Glomerular endothelial cell (primary cell): ENCODE measurements at regions not wholly inside any gene's neighbourhood (a gene's known extent, or its start where the extent isn't known, plus 50 kb on each side); places are given as distances from the start of the nearest gene placed in this dataset.
"Not testable (repeated sequence)": the region's sequence is repeated elsewhere in the genome, so short reads cannot be mapped to it uniquely, and the experiment has no call there.

Experiments
- DNase-seq: peaks from one replicate; pipeline ENCODE4 v3.0.0-alpha.2; 2011; ENCODE audit warnings: low read depth, low spot score; ENCODE audit errors: extremely low read depth

DNA sequence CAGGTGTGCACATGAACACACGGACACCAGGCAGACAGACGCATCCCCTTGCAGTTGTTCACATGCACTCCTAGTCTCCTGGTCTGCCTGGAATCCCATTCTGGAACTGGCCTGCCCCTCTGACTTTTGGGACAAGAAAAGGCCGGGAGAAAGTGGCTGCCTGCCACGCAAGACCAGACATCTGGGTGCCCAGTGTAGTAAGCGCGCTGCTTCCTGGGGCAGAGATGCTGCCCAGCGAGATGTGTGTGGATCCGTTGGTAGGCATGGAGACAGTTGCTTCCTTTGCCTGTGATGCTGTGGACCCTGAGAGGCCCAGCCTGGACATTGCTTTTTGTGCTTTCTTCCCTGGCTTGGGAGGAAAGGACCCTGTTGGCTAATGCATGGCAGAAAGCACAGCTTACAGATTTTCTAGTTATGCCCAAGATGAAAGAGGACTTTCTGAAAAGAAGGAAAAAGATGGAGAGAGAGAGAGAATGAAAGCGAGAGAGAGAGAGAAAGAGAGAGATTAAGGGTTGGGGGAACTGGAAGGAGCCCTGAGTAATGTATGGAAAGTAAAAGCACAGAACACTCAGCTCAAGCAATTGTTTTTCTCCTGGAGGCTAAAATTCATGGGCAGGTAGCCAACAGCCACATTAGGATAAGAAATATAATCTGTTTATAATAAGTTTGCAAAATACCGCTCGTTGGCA, 235.3 kb downstream of the BCL2L11 start:
- not testable (repeated sequence) for DNase-seq

DNA sequence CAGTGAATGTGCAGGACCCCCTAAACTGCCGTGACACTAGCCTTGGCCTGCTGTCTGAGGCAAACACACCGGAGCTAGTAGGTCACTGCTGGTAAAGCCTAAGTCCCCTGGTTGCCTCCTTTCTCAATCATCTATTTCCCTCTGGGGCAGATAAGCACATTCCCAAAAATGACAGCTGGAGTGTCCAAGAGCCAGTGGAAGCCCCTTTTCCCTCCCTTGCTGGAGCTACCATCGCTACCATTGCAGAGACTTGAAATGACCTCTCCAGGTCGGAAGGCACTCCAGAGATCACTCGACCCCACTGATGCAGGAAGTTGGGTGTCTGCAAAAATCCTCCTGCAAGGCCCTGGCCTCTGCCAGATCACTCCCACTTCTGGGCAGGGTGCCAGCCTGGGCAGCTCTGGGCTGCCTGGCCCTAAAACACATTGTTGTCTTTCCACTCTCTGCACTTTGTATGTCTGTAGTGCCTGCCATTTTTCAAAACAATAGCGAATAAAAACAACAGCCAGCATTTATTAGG, 235.9 kb downstream of the BCL2L11 start:
- DNase-seq, result not testable (repeated sequence)

DNA sequence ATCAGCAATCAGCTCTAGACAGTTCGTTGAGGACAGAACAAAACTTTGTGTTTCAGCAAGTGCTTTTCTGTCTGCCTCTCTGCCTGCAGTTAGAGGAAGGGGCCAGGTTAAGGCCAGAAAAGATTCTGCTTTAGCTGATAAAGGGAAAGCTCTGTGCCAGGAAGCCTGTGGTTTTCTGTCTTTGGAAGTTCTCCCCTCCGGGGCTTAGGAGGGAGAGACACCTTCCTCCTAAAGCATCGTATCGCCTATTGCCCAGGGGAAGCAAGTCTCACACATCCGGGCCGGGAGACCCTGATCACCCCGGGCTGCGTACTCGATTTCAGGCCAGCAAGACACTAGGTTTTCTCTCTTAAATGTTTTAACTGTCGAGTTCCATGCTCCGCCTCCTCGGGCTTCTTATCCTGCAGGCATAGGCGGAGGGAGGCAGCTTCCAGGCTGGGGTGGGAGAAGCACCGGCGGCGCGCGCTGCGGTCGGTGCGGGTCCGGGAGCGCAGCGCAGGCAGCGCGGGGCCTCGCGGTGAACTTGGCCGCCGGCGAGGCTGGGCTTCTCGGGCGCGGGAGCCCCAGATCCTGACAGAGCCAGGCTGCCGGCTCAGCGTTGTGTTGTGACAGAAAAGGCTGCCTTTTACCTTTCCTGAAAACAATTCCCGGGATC, 245.4 kb downstream of the BCL2L11 start:
- DNase-seq, result not testable (repeated sequence)

DNA sequence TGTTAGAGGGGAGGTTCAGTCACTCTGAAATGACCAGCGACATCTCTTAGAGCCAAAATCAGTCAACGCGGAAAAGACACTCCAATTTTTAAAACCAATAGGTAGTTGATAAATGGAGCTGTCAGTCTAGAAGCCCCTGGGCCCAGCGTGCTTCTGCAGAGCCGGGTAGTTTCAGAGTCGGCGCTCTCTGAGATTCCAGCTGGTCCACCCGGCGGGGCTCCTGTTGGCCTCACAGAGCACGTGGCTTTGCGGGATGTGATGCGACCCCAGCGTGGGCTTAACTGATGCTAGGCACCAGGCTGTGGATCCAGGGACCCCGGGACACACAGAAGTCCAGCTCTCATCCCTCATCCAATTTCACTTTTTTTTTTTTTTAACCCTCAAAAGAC, 245.9 kb downstream of the BCL2L11 start:
- not testable (repeated sequence) for DNase-seq

DNA sequence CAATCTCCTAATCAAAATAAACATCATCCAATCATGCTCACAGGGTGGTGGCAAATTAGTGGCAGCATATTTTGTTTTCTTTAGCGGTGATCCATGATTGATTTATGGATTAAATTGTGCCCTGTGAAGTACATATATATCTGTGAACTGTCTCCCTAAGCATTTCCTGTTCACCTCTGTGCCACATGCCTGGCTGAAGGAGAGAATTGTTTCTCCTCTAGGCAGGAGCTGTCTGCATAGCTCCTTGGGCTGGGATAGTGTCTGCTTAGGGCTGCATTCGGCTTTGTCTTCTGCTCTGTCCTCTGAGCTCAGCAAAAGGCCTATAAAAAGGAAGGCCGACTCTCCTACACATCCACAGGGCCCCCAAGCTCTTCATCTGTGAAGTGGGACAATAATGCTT, 246.4 kb downstream of the BCL2L11 start:
- DNase-seq, result not testable (repeated sequence)

DNA sequence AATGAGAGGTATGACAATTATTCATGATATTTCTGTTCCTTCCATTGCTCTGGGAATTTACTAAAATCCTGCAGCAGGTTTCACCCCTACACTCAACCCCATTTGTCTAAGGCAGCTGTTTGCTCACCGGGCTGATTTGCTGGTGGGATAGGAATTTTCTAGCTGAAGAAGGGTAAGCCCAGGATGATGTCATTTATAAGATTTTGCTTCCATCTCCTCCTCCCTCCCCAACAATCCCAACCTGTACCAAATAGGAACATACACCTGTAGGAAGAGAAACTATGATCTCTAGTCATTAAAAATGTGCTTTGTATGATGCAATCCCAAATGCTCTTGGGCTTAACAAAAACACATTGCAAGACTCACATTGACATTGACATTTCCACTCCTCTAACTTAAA, 247.2 kb downstream of the BCL2L11 start:
- DNase-seq, result not testable (repeated sequence)

DNA sequence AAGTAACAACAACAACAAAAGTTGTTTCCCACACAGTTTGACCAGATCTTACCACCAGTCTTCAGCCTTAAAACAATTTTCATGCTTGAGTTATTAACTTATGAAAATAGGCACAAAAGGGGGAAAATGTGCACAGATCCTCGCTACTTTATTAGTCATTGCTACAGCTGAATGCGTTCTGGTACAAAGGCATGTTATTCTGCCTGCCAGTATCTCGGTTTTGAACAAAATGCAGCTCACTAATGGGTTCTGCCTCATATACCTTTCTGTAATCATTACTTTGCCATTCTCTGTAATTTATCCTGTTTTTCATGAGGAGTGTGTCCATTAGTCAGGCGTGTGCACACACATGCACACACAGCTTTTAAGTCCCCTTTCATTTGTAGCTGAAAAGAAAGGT, 247.6 kb downstream of the BCL2L11 start:
- DNase-seq, result not testable (repeated sequence)

DNA sequence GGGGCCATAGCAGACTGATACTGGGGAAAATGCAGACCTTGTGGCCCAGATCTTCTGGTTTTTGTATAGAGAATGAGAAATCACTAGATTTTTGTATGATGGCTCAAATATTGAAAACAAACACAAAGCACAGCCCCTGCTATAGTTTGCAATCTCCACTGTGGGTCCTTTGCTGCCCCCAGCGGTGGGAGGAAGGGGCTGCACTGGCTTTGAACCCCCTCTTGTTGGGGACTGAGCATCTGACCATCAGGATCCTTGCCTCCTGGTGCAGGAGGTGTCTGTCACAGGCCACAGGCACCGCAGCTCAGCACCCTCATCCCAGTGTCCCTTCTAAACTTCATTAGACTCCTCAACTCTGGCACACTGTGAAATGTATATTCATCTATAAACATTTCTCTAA, 252.3 kb downstream of the BCL2L11 start:
- DNase-seq, result not testable (repeated sequence)

DNA sequence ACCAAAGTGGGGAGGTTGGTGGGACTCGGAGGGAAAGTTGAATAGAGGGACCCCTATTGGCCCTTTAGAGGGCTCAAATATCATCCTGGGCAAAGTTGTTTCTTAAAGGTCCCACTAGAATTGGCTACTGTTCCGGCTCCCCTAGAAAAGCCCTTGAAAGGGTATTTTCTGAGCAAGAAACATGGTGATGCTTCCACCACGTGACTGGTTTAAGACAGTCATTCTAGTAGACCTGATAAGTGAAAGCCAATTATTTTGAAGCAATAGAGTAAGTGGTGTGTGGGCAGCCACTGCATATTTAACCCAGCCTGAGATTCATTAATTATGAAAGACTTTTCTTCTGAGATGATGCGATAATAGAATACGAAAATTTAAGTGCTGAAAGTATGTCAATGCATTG, 253.3 kb downstream of the BCL2L11 start:
- DNase-seq, result not testable (repeated sequence)

DNA sequence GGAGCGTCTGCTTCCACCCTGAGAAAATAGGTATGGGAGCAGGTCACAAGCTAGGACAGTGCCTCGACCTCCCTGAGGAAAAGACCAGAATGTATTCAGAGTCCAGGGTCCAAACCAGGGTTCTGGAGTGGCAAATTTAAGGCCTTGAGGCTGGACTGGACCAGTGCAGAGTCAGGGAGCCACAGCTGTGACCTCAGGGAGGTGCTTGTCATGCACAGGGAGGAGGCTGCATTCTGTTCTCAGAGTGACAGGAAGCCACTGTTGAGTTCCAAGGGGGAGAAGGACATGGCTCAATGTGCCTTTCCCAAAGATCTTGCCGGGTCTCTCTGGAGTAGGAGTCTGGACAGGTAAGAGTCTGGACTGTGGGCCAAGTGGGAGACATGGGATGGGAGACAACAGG, 254.0 kb downstream of the BCL2L11 start:
- DNase-seq, result not testable (repeated sequence)

DNA sequence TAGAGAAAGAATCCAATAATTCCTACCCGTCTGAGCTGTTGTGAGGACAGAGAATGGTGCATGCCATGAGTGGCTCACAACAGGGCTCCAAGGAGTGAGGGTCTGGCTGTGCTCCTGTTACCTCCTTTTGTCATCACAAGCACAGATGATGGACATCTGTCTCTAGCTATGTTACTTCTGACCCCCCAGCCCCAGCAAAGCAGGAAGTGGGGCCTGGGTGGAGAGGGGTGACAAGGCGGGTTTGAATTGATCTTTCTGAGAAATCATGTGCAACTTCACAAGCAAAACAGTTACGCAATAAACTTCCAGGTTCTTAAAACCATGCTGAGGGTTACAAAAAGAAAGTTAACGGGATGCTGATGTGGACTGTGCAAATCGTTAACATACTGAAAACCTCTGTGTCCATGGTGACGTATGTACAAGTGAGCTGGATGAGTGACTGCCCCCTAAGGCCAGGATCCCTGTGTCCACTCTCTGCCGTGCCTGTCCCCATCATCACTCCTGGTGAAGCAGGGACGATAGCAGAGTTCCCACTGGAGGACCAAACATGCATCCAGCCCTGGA, 254.7 kb downstream of the BCL2L11 start:
- DNase-seq, result not testable (repeated sequence)

DNA sequence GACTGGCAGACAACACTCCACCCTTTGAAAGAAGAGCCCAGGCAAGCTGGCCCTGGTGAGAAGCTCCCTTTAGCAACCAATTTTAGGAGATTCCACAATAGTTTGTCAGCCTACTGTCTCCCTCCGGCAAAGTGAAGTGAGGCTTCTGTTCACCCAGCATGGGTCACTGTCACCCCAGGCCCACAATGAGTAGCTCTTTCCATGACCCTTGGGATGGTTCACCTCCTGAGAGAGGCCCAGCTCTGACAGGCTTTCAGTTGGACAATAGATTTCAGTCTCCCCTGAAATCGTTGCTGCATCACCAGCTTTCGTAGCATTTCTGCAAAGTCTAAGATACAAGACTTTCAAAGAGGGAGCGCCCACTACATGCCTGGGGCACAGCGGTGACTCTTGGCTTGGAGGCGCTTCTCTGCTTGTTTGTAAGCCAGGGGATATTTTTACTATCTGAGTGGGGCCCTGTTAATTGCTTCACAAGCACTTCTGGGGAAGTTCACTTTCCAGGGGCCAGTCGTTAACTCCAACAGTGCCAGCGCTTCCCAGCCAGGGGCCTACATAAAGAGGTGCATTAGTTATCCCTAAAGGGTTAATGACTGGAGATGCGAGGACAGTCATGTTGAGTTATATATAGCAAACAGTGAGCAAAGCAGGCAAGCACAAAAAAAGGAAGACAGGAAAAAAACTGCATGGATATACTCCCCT, 255.7 kb downstream of the BCL2L11 start:
- DNase-seq, result not testable (repeated sequence)

DNA sequence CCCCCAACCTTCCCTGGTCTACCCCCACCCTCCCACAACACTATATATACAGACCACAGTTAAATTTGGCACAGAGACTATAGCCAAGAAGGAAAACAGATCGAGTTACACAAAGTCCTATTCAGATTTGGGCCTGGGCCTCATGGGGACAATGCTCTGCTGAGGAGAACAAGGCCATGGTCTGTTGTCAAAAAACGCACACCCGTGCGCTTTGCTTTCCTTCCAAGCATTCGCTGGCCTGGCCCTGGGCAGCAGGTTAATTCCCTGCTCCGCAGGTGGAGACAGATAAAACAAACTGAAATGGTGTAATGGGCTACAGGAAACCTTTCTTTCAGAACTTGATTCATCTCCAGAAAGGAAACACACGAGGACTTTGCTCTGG, 256.2 kb downstream of the BCL2L11 start:
- DNase-seq, result not testable (repeated sequence)

DNA sequence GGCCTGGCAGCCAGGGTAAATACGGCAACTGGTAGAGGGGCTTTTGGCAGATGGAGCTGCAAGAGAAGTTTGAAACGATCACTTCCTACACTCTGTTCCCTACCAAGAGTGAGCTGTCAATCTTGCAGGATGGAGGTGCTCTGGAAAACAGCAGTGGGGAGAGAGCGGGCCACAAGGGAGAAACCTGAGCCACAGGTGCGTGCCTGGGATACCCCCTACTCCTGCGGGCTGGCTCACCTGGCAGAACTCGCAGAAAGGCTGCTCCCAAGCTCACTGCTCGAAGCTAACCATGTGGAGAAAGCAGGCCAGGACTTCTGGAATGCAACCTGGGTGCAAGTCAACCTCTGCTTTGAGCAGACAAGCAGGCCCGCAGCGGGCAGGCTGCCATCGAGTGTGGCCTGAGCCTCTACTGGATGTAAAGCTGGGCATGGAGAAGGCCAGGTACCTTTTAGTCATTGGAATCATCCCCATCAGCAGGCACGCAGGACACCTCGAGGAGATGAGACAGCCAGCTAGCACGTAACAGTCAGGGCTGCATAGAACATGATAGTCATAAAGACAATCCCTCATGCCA, 256.8 kb downstream of the BCL2L11 start:
- not testable (repeated sequence) for DNase-seq

DNA sequence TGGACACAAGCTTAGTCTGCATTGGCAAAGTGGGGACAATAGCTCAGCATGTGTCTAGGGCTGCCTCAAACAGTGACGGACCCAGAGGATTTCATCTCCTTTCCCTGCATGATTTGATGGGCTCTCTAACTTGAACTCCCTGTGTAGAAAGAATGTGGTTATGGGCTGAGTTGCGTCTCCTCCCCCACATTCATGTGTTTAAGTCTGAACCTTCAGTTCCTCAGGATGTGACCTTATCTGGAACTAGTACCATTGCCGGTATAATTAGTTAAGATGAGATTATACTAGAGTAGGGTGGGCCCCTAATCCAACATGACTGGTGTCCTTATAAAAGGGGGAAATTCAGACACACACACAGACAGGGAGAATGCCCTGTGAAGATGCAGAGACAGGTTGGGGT, 257.6 kb downstream of the BCL2L11 start:
- not testable (repeated sequence) for DNase-seq

DNA sequence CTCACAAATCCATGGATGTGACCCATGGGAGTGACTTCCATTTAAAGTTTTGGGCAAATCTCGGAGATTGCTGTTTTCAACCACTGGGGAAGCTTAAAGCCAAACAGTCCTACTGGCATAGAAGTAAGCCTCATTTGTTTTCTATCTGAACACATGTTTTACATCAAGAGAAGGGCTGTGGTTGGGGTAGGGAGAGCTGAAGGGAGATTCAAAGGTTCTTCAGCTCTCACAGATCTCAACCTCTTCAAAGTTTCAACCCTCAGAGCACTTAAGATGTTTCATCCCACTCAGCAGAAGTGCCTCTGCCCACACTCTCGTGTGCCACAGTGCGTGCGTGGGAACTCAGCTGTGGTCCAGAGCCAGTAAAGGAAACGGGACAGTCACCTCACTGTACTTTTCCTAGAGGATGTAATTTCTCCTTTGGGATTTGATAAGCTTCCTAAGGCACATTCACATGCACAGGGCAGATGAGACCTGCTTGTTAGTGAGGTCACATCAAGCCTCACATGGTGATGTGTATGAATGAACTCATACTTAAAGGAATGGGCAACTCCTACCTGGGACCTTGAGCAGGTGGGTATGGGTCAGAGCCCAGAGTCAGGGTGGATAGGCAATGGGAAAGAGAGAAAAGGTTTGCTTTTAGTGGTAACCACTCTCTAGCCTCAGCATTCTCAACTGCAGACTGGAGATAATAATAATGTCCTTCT, 260.2 kb downstream of the BCL2L11 start:
- not testable (repeated sequence) for DNase-seq

DNA sequence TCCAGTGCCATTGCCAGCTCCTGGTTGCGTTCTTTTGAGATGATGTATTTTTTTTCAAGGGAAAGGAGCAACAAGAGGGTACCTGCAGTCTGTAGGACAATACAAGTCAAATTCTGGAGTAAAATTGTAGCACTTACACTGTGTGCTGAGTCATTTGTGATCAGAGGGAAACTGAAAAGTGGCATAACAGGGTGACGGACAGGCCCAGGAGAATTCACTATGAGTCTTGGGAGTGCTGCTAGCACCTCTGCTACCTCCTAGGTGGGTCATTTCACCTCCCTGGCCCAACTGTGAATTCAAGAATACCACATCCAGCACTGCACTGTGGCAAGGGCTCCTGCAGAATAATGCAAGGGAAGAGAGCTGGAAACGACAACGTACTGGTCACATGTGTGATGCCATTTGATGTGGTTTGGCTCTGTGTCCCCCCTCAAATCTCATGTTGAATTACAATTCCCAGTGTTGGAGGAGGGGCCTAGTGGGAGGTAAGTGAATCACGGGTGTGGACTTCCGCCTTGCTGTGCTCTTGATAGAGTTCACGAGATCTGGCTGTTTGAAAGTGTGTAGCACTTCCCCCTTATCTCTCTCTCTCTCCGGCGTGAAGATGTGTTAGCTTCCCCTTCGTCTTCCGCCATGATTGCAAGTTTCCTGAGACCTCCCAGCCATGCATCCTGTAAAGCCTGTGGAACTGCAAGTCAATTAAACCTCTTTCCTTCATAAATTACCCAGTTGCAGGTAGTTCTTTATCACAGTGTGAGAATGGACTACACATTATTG, 261.0 kb downstream of the BCL2L11 start:
- not testable (repeated sequence) for DNase-seq

DNA sequence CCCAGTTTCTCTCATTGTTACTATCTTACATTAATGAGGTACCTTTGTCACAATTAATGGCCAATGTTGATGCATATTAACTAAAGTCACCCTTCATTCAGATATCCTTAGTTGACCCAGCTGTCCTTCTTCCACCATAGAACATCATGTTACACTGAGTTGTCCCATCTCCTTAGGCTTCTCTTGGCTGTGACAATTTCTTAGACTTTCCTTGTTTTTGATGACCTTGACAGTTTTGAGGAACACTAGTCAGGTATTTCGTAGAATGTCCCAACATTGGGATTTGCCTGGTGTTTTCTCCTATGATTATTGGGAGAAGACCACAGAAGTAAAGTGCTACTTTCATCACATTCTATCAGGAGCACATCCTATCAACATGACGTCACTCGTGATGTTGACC, 261.8 kb downstream of the BCL2L11 start:
- not testable (repeated sequence) for DNase-seq

DNA sequence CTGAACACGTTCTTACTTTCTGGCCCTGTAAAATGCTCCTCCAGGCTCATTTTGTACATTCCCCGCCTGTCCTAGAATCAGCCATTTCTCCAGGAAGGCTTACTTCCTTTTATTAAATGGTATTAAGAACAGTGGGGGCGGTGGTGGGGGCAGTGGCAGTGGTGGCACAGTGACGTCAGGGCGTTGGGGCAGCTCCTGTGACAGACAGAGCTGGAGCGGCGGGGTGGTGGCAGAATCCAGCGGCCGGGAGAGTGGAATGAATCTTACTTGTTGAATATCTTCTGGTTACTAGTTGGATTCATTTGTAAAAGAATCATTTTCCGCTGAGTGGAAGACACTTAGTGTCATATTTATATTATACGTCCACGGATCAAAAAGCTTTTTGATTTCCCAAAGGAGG, 262.6 kb downstream of the BCL2L11 start:
- DNase-seq, result not testable (repeated sequence)
